ENCODE measurements at regions not wholly inside any gene's neighbourhood (a gene's known extent, or its start where the extent isn't known, plus 50 kb on each side); places are given as distances from the start of the nearest gene placed in this dataset.

- TF ChIP-seq RFX3 (CRISPR knock-in tag; IDR thresholded peaks at IDR 0.05) (no peak), ZBTB2 (CRISPR knock-in tag; IDR thresholded peaks at IDR 0.05; ENCODE audit: low read depth) (no peak), ZNF766 (CRISPR knock-in tag; IDR thresholded peaks at IDR 0.05; ENCODE audit: borderline replicate concordance) (no peak), ZNF615 (CRISPR knock-in tag; IDR thresholded peaks at IDR 0.05; ENCODE audit: borderline replicate concordance) (no peak), SALL2 (CRISPR knock-in tag; IDR thresholded peaks at IDR 0.05) (no peak), KDM1A (CRISPR knock-in tag; IDR thresholded peaks at IDR 0.05) (no peak), ZNF816 (CRISPR knock-in tag; IDR thresholded peaks at IDR 0.05; ENCODE audit: borderline replicate concordance) (no peak), SMYD3 (CRISPR knock-in tag; IDR thresholded peaks at IDR 0.05) (no peak), SMC3 (IDR thresholded peaks at IDR 0.05; ENCODE audit: low read length) (no peak), ZNF883 (CRISPR knock-in tag; IDR thresholded peaks at IDR 0.05; ENCODE audit: not compliant biosample characterization) (no peak)
- ATAC-seq (no peak), DNase-seq (ENCODE audit: low spot score) (no peak), FAIRE-seq (no peak)
- POLR2A ChIA-PET: no interaction called here
- Histone ChIP-seq H3K27ac (ENCODE audit: extremely low read length, insufficient read depth, low read length) (no peak overlapping the region), H2AFZ (ENCODE audit: low read length) (no peak overlapping the region), H4K20me1 (ENCODE audit: insufficient read depth, low read length) (no peaks in the 10 kb centered on the region), H3K36me3 (replicated peaks in 1 of 2; ENCODE audit: control insufficient read depth in 1 of 2, insufficient read depth in 2 of 2, low read length in 2 of 2) (no peaks in the 10 kb centered on the region), H3K9ac (ENCODE audit: insufficient read depth, low read depth, low read length) (no peak overlapping the region), H3K4me2 (ENCODE audit: low read depth, low read length) (no peak overlapping the region), H3K9me3 (ENCODE audit: low read length) (no peaks in the 10 kb centered on the region), H3K4me1 (ENCODE audit: insufficient read depth, low read length) (no peaks in the 10 kb centered on the region), H3K4me3 (replicated peaks in 1 of 3; ENCODE audit: insufficient read depth in 1 of 3, low read depth in 2 of 3, low read length in 3 of 3) (no peak overlapping the region), H3K79me2 (ENCODE audit: insufficient read depth, low read length) (no peaks in the 10 kb centered on the region), H3K27me3 (ENCODE audit: control insufficient read depth in 1 of 2, insufficient read depth in 2 of 2, low read length in 2 of 2) (peaks cover 15 to 70% of the 10 kb centered on the region in 2 experiments)
- intact Hi-C loops (cut with micrococcal nuclease; ENCODE audit: unreplicated experiment) (no loop called here), in situ Hi-C loops (cut with HindIII; ENCODE audit: extremely low pct_ligation_motif_present, low pct_unique_long_range_greater_than_20kb) (no loop called here)
- 74% methylated on average over 24 of the region's 24 CpGs for WGBS (ENCODE audit: low lambda C conversion rate)
- CTCF ChIA-PET (ENCODE audit: low intra/inter-chr PET ratio, low total read pairs): no interaction called here
- BruUV-seq (replicated peaks): no TSS peak
These were observed 70.8 kb downstream of the MRPL36 start for GRCh38 chr5:1728846-1729245.

Data from HepG2 (cell line).